Esophagus muscularis mucosa (tissue), 4 donors: ENCODE measurements at regions not wholly inside any gene's neighbourhood (a gene's known extent, or its start where the extent isn't known, plus 50 kb on each side); places are given as distances from the start of the nearest gene placed in this dataset.

Source experiments
- CTCF ChIP-seq, 3 experiments: fragments of 200-600 bp in 2 of 3; fragments of 450-650 bp in 1 of 3; sonication (generic) in 2 of 3; IDR thresholded peaks; one replicate each; pipeline ENCODE4 v1.5.1; 2017 to 2019; ENCODE audit warnings: antibody characterized with exemption in 3 of 3, mild to moderate bottlenecking in 2 of 3, moderate library complexity in 1 of 3
- EP300 ChIP-seq: sonication (generic); formaldehyde crosslinking; IDR thresholded peaks from one replicate; pipeline ENCODE4 v1.6.1; 2017; ENCODE audit warnings: antibody characterized with exemption
- POLR2A ChIP-seq: fragments of 450-650 bp; IDR thresholded peaks from one replicate; pipeline ENCODE4 v1.6.1; 2017; ENCODE audit warnings: antibody characterized with exemption, moderate library complexity, mild to moderate bottlenecking, low read depth
- POLR2AphosphoS5 ChIP-seq, 2 donors: sonication (generic); formaldehyde crosslinking; IDR thresholded peaks; one replicate each; pipeline ENCODE4 v1.6.1; 2017; ENCODE audit warnings: antibody characterized with exemption in 2 of 2

- TF ChIP-seq CTCF (IDR thresholded peaks at IDR 0.05): no peak
- no peak for TF ChIP-seq POLR2AphosphoS5 (IDR thresholded peaks at IDR 0.05)
- TF ChIP-seq POLR2A: no peak
- TF ChIP-seq EP300: no peak
Measured at GRCh38 chr3:154549391-154549790, 119.4 kb upstream of the GPR149 start.
